IMR-90 (cell line): ENCODE measurements at regions not wholly inside any gene's neighbourhood (a gene's known extent, or its start where the extent isn't known, plus 50 kb on each side); places are given as distances from the start of the nearest gene placed in this dataset.

Source experiments
- ATAC-seq: fragments of 200-7000 bp; cut with Tn5 transposase; 2 replicates; pipeline ENCODE4 v1.9.1; 2020; ENCODE audit warnings: low read depth, mild to moderate bottlenecking, moderate library complexity
- BruUV-seq: library from RNA; stranded (reverse); fragments of 400-500 nt; replicated peaks from 2 replicates; lab custom pipeline; 2021; lab: Mats Ljungman, UMichigan
- CTCF ChIA-PET: fragments of 300-600 bp; formaldehyde crosslinking; extraction: SDS; loops from one replicate; lab custom pipeline; 2021; ENCODE audit warnings: antibody characterized with exemption; lab: Yijun Ruan, JAX
- POLR2A ChIA-PET: fragments of 300-600 bp; sonication (Branson Sonifier 250); formaldehyde crosslinking; loops from one replicate; lab custom pipeline; 2022; ENCODE audit warnings: antibody characterized with exemption; ENCODE audit not compliant: unreplicated experiment; lab: Charles Lee
- DNase-seq: peaks from one replicate; pipeline ENCODE4 v3.0.0; 2013
- H2AFZ ChIP-seq: replicated peaks from 2 replicates; pipeline ENCODE3; 2013; ENCODE audit warnings: low read length, mild to moderate bottlenecking; ENCODE audit not compliant: poor library complexity
- H2AK5ac ChIP-seq: 2 replicates; pipeline ENCODE4 v1.6.1; 2013; ENCODE audit warnings: low read depth, low read length, inconsistent platforms
- H2AK9ac ChIP-seq: replicated peaks from 2 replicates; pipeline ENCODE3; 2013; ENCODE audit warnings: mild to moderate bottlenecking, low read depth, low read length, moderate library complexity; ENCODE audit not compliant: poor library complexity
- H2BK120ac ChIP-seq: 2 replicates; pipeline ENCODE4 v1.6.1; 2013; ENCODE audit warnings: low read depth, low read length, inconsistent platforms
- H2BK15ac ChIP-seq: 3 replicates; pipeline ENCODE4 v1.6.1; 2013; ENCODE audit warnings: low read depth, low read length, inconsistent platforms
- H2BK20ac ChIP-seq: 2 replicates; pipeline ENCODE4 v1.6.1; 2013; ENCODE audit warnings: low read depth, mild to moderate bottlenecking, inconsistent platforms, low read length, moderate library complexity
- H2BK5ac ChIP-seq: 2 replicates; pipeline ENCODE4 v1.6.1; 2013; ENCODE audit warnings: mild to moderate bottlenecking, low read depth, low read length, inconsistent platforms; ENCODE audit not compliant: poor library complexity, severe bottlenecking
- H3K14ac ChIP-seq: replicated peaks from 2 replicates; pipeline ENCODE4 v1.6.1; 2013; ENCODE audit warnings: low read depth, low read length, inconsistent platforms
- H3K18ac ChIP-seq: 2 replicates; pipeline ENCODE4 v1.6.1; 2013; ENCODE audit warnings: low read depth, low read length, control low read depth
- H3K23ac ChIP-seq: 2 replicates; pipeline ENCODE4 v1.6.1; 2013; ENCODE audit warnings: low read depth, low read length, inconsistent platforms
- H3K27ac ChIP-seq: 2 replicates; pipeline ENCODE4 v1.5.1; 2013; ENCODE audit warnings: mild to moderate bottlenecking, control low read depth, low read length; ENCODE audit not compliant: insufficient read depth
- H3K27me3 ChIP-seq: 2 replicates; pipeline ENCODE4 v1.6.1; 2013; ENCODE audit warnings: low read length; ENCODE audit not compliant: control insufficient read depth, insufficient read depth
- H3K36me3 ChIP-seq: 2 replicates; pipeline ENCODE4 v1.6.1; 2013; ENCODE audit warnings: low read length, mixed read lengths; ENCODE audit not compliant: control insufficient read depth, insufficient read depth
- H3K4ac ChIP-seq: 2 replicates; pipeline ENCODE4 v1.6.1; 2013; ENCODE audit warnings: low read depth, low read length, inconsistent platforms
- H3K4me1 ChIP-seq: 2 replicates; pipeline ENCODE4 v1.6.1; 2013; ENCODE audit warnings: low read length, mixed read lengths; ENCODE audit not compliant: control insufficient read depth, insufficient read depth
- H3K4me2 ChIP-seq: 2 replicates; pipeline ENCODE4 v1.6.1; 2013; ENCODE audit warnings: low read depth, mild to moderate bottlenecking, control low read depth, low read length, moderate library complexity
- H3K4me3 ChIP-seq: 2 replicates; pipeline ENCODE4 v1.5.1; 2013; ENCODE audit warnings: low read depth, mild to moderate bottlenecking, control low read depth, low read length, moderate library complexity; ENCODE audit not compliant: insufficient read depth
- H3K56ac ChIP-seq: 2 replicates; pipeline ENCODE4 v1.6.1; 2013; ENCODE audit warnings: low read length, inconsistent platforms; ENCODE audit not compliant: insufficient read depth; ENCODE audit errors: extremely low read depth
- H3K79me1 ChIP-seq, 2 experiments: 2 replicates each; pipeline ENCODE4 v1.6.1; 2013; ENCODE audit warnings: low read length in 2 of 2, inconsistent platforms in 1 of 2, low read depth in 1 of 2
- H3K9ac ChIP-seq: 2 replicates; pipeline ENCODE4 v1.6.1; 2013; ENCODE audit warnings: low read depth, low read length, control low read depth
- H3K9me1 ChIP-seq: 2 replicates; pipeline ENCODE4 v1.6.1; 2013; ENCODE audit warnings: low read length, inconsistent platforms; ENCODE audit not compliant: insufficient read depth
- H3K9me3 ChIP-seq: 2 replicates; pipeline ENCODE4 v1.6.1; 2013; ENCODE audit warnings: low read length; ENCODE audit not compliant: control insufficient read depth, insufficient read depth
- H4K20me1 ChIP-seq: 2 replicates; pipeline ENCODE4 v1.6.1; 2013; ENCODE audit warnings: low read length, inconsistent platforms; ENCODE audit not compliant: insufficient read depth
- H4K5ac ChIP-seq: 2 replicates; pipeline ENCODE4 v1.6.1; 2013; ENCODE audit warnings: mild to moderate bottlenecking, low read depth, low read length, control low read depth
- H4K8ac ChIP-seq, 2 experiments: 2 replicates each; pipeline ENCODE4 v1.6.1; 2013; ENCODE audit warnings: low read depth in 2 of 2, low read length in 2 of 2, control low read depth in 1 of 2, inconsistent platforms in 1 of 2
- H4K91ac ChIP-seq: 2 replicates; pipeline ENCODE4 v1.6.1; 2013; ENCODE audit warnings: low read depth, low read length, inconsistent platforms; ENCODE audit not compliant: insufficient read depth
- BHLHE40 ChIP-seq: fragments of 150-350 bp; IDR thresholded peaks from 2 replicates; pipeline ENCODE4 v1.6.1; 2016; ENCODE audit warnings: mild to moderate bottlenecking, low read depth, low read length
- CHD1 ChIP-seq: IDR thresholded peaks from 2 replicates; pipeline ENCODE4 v1.6.1; 2012; ENCODE audit warnings: low read depth, low read length, improper control_type of control experiment
- ELK1 ChIP-seq: fragments of 150-350 bp; IDR thresholded peaks from 2 replicates; pipeline ENCODE4 v1.6.1; 2016; ENCODE audit warnings: low read depth, mild to moderate bottlenecking, low read length, moderate library complexity, borderline replicate concordance
- FOS ChIP-seq: fragments of 150-350 bp; IDR thresholded peaks from 2 replicates; pipeline ENCODE4 v1.6.1; 2016; ENCODE audit warnings: low read depth, low read length
- MAFK ChIP-seq: IDR thresholded peaks from 2 replicates; pipeline ENCODE4 v1.6.1; 2012; ENCODE audit warnings: low read depth, low read length, improper control_type of control experiment
- MAZ ChIP-seq: IDR thresholded peaks from 2 replicates; pipeline ENCODE4 v1.6.1; 2012; ENCODE audit warnings: low read depth, mild to moderate bottlenecking, low read length, improper control_type of control experiment, moderate library complexity, borderline replicate concordance
- MXI1 ChIP-seq: IDR thresholded peaks from 2 replicates; pipeline ENCODE4 v1.6.1; 2012; ENCODE audit warnings: low read depth, mild to moderate bottlenecking, low read length, moderate library complexity, borderline replicate concordance
- NFE2L2 ChIP-seq: fragments of 150-350 bp; IDR thresholded peaks from 2 replicates; pipeline ENCODE4 v1.6.1; 2016; ENCODE audit warnings: low read depth, mild to moderate bottlenecking, low read length
- POLR2A ChIP-seq: IDR thresholded peaks from 2 replicates; pipeline ENCODE4 v1.6.1; 2012; ENCODE audit warnings: mild to moderate bottlenecking, low read depth, low read length
- RAD21 ChIP-seq: IDR thresholded peaks from 2 replicates; pipeline ENCODE4 v1.6.1; 2012; ENCODE audit warnings: low read length, improper control_type of control experiment
- USF2 ChIP-seq: fragments of 150-350 bp; IDR thresholded peaks from 2 replicates; pipeline ENCODE4 v1.6.1; 2017; ENCODE audit warnings: mild to moderate bottlenecking, antibody characterized with exemption, low read length, low read depth
- WGBS, 2 experiments: methylation state at CpG; one replicate each; pipeline versions ENCODE4 v1.1.5 to v1.1.7; 2013; ENCODE audit warnings: missing lambda C conversion rate in 2 of 2; ENCODE audit not compliant: insufficient read length in 1 of 2; ENCODE audit errors: extremely low coverage in 2 of 2; 5-methylcytosine and 5-hydroxymethylcytosine counted together
- dilution Hi-C: fragments of 300-500 bp; cut with HindIII; formaldehyde crosslinking; loops from one replicate; pipeline ENCODE4 v1.14.3; 2018; ENCODE audit warnings: low sequenced_read_pairs; ENCODE audit not compliant: unreplicated experiment
- in situ Hi-C: fragments of 300-500 bp; cut with MboI; formaldehyde crosslinking; loops from 3 replicates; pipeline ENCODE4 v1.14.3; 2019; ENCODE audit warnings: low sequenced_read_pairs, inconsistent platforms, mixed read lengths
- intact Hi-C: fragments of 100-400 bp; cut with micrococcal nuclease; formaldehyde crosslinking; loops from 2 replicates; pipeline ENCODE4 v1.10.0; 2022
- TF ChIP-seq, protein P1 (sequence below): conservative IDR thresholded peaks from 2 replicates; pipeline ENCODE4 v1.5.1; 2012; ENCODE audit warnings: mild to moderate bottlenecking, low read depth, low read length, improper control_type of control experiment

DNA sequence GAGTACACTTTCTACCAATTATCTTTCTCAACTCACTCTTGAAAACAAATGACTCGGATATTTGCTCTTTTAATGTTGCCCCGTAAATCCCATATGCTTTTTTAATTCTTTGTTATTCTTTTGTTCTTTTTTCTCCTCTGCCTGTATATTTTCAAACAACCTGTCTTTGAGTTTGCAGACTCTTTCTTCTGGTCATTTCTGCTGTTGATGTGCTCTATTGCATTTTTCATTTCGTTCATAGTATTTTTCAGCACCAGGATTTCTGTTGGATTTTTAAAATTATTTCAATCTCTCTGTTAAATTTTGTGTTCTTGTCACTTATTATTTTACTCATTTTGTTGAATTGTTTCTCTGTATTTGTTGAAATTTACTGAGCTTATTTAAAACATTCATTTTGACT lies 146.8 kb upstream of the B3GALT2 start:
- Histone ChIP-seq H3K9me1 (0 out of 2 replicates have a peak, but pooled peaks cover 3% of the 10 kb centered on the region), H3K23ac (no peak overlapping the region), H3K4ac (no peak overlapping the region), H3K27me3 (no peaks in the 10 kb centered on the region), H2AFZ (no peak overlapping the region), H3K9me3 (peaks cover 18% of the 10 kb centered on the region), H4K8ac (no peak overlapping the region), H3K4me2 (no peak overlapping the region), H3K9ac (no peak overlapping the region), H4K20me1 (no peaks in the 10 kb centered on the region), H3K4me3 (no peak overlapping the region), H2AK9ac (no peak overlapping the region), H3K36me3 (no peaks in the 10 kb centered on the region), H4K91ac (no peak overlapping the region; the same call in 1 of the 2 replicates), H3K56ac (no peak overlapping the region), H2BK5ac (no peak overlapping the region), H2BK15ac (peak overlapping the region; percentile 69; the same call in 1 of the 3 replicates), H2BK20ac (no peak overlapping the region), H4K5ac (no peak overlapping the region), H3K18ac (no peak overlapping the region), H2AK5ac (no peak overlapping the region), H3K79me1 (peaks cover 0 to 3% of the 10 kb centered on the region in 2 experiments; a peak in 1 of 4 replicates), H3K4me1 (peaks cover 9% of the 10 kb centered on the region), H3K27ac (no peak overlapping the region), H3K14ac (no peak overlapping the region), H2BK120ac (no peak overlapping the region)
- TF ChIP-seq CHD1 (no peak), MAZ (no peak), USF2 (no peak), POLR2A (no peak), FOS (no peak), MAFK (no peak), MXI1 (no peak), ELK1 (no peak), RAD21 (no peak), NFE2L2 (no peak), BHLHE40 (no peak)
- TF ChIP-seq, protein P1, sequence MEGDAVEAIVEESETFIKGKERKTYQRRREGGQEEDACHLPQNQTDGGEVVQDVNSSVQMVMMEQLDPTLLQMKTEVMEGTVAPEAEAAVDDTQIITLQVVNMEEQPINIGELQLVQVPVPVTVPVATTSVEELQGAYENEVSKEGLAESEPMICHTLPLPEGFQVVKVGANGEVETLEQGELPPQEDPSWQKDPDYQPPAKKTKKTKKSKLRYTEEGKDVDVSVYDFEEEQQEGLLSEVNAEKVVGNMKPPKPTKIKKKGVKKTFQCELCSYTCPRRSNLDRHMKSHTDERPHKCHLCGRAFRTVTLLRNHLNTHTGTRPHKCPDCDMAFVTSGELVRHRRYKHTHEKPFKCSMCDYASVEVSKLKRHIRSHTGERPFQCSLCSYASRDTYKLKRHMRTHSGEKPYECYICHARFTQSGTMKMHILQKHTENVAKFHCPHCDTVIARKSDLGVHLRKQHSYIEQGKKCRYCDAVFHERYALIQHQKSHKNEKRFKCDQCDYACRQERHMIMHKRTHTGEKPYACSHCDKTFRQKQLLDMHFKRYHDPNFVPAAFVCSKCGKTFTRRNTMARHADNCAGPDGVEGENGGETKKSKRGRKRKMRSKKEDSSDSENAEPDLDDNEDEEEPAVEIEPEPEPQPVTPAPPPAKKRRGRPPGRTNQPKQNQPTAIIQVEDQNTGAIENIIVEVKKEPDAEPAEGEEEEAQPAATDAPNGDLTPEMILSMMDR, result no peak
- ChIA-PET POLR2A (no interaction called here), CTCF (no interaction called here)
- WGBS, 2 experiments, result 100% methylated on average over 1 of the region's 3 CpGs; no CpG with 5 or more reads in 1 of the 2 experiments
- BruUV-seq, result no TSS peak
- in situ Hi-C loops, result no loop called here
- ATAC-seq, result no peak
- intact Hi-C loops, result loop anchor here (10.0 kb wide), 1 partner anchor 528 kb away; the partner anchor contains the start of gene RGS2
- no peak for DNase-seq
- dilution Hi-C loops, result no loop called here
